Stimulated activated naive CD4-positive, alpha-beta T cell (primary cell): ENCODE measurements at regions not wholly inside any gene's neighbourhood (a gene's known extent, or its start where the extent isn't known, plus 50 kb on each side); places are given as distances from the start of the nearest gene placed in this dataset.

ENCODE experiments used
- DNase-seq, 6 experiments: peaks; one replicate each; lab custom pipeline; 2025; lab: John Stamatoyannopoulos, UW

GRCh38 chr12:88946372-88946997 is 366.2 kb upstream of the KITLG start:
- DNase-seq: no peak

- DNase-seq: no peak
Observed at GRCh38 chr12:88945051-88945732, 364.9 kb upstream of the KITLG start.

- DNase-seq: no peak
Observed at GRCh38 chr12:88944397-88944796, 364.1 kb upstream of the KITLG start.

GRCh38 chr12:88940854-88941253 is 360.6 kb upstream of the KITLG start:
- DNase-seq: no peak

GRCh38 chr12:88935856-88936255 is 355.6 kb upstream of the KITLG start:
- no peak for DNase-seq

GRCh38 chr12:88934163-88934747 is 354.0 kb upstream of the KITLG start:
- DNase-seq: no peak

GRCh38 chr12:88932457-88932856 is 352.2 kb upstream of the KITLG start:
- no peak for DNase-seq

- DNase-seq: no peak
Observed at GRCh38 chr12:88931598-88931997, 351.3 kb upstream of the KITLG start.

- DNase-seq: no peak
Observed at GRCh38 chr12:88925454-88925853, 345.2 kb upstream of the KITLG start.

GRCh38 chr12:88924162-88924561 is 343.9 kb upstream of the KITLG start:
- no peak for DNase-seq

GRCh38 chr12:88923631-88924030 is 343.4 kb upstream of the KITLG start:
- no peak for DNase-seq

- no peak for DNase-seq
Observed at GRCh38 chr12:88922816-88923215, 342.5 kb upstream of the KITLG start.

GRCh38 chr12:88921890-88922532 is 341.7 kb upstream of the KITLG start:
- no peak for DNase-seq

- no peak for DNase-seq
Observed at GRCh38 chr12:88921434-88921833, 341.2 kb upstream of the KITLG start.

- DNase-seq: no peak
Observed at GRCh38 chr12:88918161-88918560, 337.9 kb upstream of the KITLG start.

- no peak for DNase-seq
Observed at GRCh38 chr12:88914967-88915366, 334.7 kb upstream of the KITLG start.

- no peak for DNase-seq
Observed at GRCh38 chr12:88909510-88909909, 329.2 kb upstream of the KITLG start.

GRCh38 chr12:88908345-88908744 is 328.1 kb upstream of the KITLG start:
- DNase-seq: no peak

GRCh38 chr12:88904705-88905104 is 324.4 kb upstream of the KITLG start:
- DNase-seq: no peak

GRCh38 chr12:88903333-88903732 is 323.1 kb upstream of the KITLG start:
- DNase-seq: no peak

GRCh38 chr12:88897723-88898122 is 317.5 kb upstream of the KITLG start:
- no peak for DNase-seq

- DNase-seq: no peak
Observed at GRCh38 chr12:88896958-88897357, 316.7 kb upstream of the KITLG start.

- DNase-seq: no peak
Observed at GRCh38 chr12:88895634-88896033, 315.4 kb upstream of the KITLG start.
